HepG2 (cell line): ENCODE measurements at regions not wholly inside any gene's neighbourhood (a gene's known extent, or its start where the extent isn't known, plus 50 kb on each side); places are given as distances from the start of the nearest gene placed in this dataset.

Experiments used
- HOXD1 ChIP-seq: sonication (generic); formaldehyde crosslinking; IDR thresholded peaks from 2 replicates; pipeline ENCODE4 v1.5.0; 2020; ENCODE audit warnings: missing genetic modification reagents
- JDP2 ChIP-seq: sonication (generic); formaldehyde crosslinking; IDR thresholded peaks from 2 replicates; pipeline ENCODE4 v1.8.1; 2022; ENCODE audit warnings: missing genetic modification reagents, borderline replicate concordance
- ZZZ3 ChIP-seq: sonication (generic); formaldehyde crosslinking; IDR thresholded peaks from 2 replicates; pipeline ENCODE4 v1.4.0; 2020; ENCODE audit warnings: missing genetic modification reagents, mild to moderate bottlenecking, borderline replicate concordance
- TF ChIP-seq, protein P1 (sequence below): sonication (generic); formaldehyde crosslinking; IDR thresholded peaks from 2 replicates; pipeline ENCODE4 v1.5.0; 2020; ENCODE audit warnings: mild to moderate bottlenecking, missing genetic modification reagents, moderate library complexity

DNA sequence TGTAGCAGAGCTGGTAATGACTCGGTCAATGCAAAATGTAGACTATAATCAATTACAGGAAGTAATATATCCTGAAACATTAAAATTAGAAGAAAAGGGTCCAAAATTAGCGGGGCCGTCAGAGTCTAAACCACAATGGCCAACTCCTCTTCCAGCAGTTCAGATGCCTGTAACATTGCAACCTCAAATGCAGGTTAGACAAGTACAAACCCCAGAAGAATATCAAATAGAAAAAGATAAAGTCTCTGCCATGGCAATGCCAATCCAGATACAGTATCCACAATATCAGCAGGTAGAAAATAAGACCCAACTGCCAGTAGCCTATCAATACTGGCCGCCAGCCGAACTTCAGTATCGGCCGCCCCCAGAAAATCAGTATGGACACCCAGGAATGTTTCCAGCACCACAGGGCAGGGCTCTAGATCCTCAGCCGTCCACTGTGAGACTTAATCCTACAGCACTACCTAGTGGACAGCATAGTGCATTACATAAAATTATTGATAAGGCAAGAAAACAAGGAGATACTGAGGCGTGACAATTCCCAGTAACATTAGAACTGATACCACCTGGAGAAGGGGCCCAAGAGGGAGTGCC lies 158.4 kb downstream of the GPX5 start:
- TF ChIP-seq HOXD1 (CRISPR knock-in tag) (no peak), ZZZ3 (CRISPR knock-in tag) (no peak), JDP2 (CRISPR knock-in tag) (no peak)
- TF ChIP-seq, protein P1, sequence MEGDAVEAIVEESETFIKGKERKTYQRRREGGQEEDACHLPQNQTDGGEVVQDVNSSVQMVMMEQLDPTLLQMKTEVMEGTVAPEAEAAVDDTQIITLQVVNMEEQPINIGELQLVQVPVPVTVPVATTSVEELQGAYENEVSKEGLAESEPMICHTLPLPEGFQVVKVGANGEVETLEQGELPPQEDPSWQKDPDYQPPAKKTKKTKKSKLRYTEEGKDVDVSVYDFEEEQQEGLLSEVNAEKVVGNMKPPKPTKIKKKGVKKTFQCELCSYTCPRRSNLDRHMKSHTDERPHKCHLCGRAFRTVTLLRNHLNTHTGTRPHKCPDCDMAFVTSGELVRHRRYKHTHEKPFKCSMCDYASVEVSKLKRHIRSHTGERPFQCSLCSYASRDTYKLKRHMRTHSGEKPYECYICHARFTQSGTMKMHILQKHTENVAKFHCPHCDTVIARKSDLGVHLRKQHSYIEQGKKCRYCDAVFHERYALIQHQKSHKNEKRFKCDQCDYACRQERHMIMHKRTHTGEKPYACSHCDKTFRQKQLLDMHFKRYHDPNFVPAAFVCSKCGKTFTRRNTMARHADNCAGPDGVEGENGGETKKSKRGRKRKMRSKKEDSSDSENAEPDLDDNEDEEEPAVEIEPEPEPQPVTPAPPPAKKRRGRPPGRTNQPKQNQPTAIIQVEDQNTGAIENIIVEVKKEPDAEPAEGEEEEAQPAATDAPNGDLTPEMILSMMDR (CRISPR knock-in tag), result peak; percentile 91
